ENCODE measurements at regions not wholly inside any gene's neighbourhood (a gene's known extent, or its start where the extent isn't known, plus 50 kb on each side); places are given as distances from the start of the nearest gene placed in this dataset.

GRCh38 chr6:137739544-137739943, 127.5 kb upstream of the TNFAIP3 start:
- H3K79me2 ChIP-seq (ENCODE audit: control insufficient read depth, insufficient read depth, low read length): no peaks in the 10 kb centered on the region
- ChIA-PET POLR2A (no interaction called here), CTCF (no interaction called here)
- no peak overlapping the region for H3K9ac ChIP-seq (ENCODE audit: low read length)
- WGBS (ENCODE audit: insufficient coverage): 96% methylated on average over 5 of the region's 5 CpGs
- H2AFZ ChIP-seq (ENCODE audit: insufficient read depth, low read depth, low read length, poor library complexity, severe bottlenecking): no peak overlapping the region
- TF ChIP-seq EZH2 (IDR thresholded peaks at IDR 0.05; ENCODE audit: borderline replicate concordance, insufficient read depth, low read depth, low read length, poor library complexity, severe bottlenecking) (no peak), CTCF (IDR thresholded peaks at IDR 0.05) (no peak)
- H3K4me3 Mint-ChIP-seq: no peak overlapping the region
- intact Hi-C loops (cut with micrococcal nuclease): no loop called here
- ATAC-seq (ENCODE audit: low read depth): no peak
- no peaks in the 10 kb centered on the region for H3K36me3 ChIP-seq (replicated peaks in 1 of 2; ENCODE audit: control extremely low read depth in 1 of 2, control insufficient read depth in 1 of 2, extremely low read depth in 1 of 2, insufficient read depth in 2 of 2, low read length in 1 of 2)
- no peak overlapping the region for H3K27ac ChIP-seq (ENCODE audit: low read length in 2 of 2)
- no peaks in the 10 kb centered on the region for H3K27me3 ChIP-seq (replicated peaks in 1 of 4; ENCODE audit: control extremely low read depth in 1 of 4, control insufficient read depth in 3 of 4, insufficient read depth in 4 of 4, low read length in 3 of 4)
- H3K9me3 ChIP-seq (ENCODE audit: control extremely low read depth in 1 of 3, control insufficient read depth in 2 of 3, insufficient read depth in 1 of 3, low read length in 2 of 3): no peaks in the 10 kb centered on the region
- no peak overlapping the region for H3K4me3 ChIP-seq (ENCODE audit: control extremely low read depth in 1 of 5, extremely low read depth in 1 of 5, insufficient read depth in 1 of 5, low read depth in 2 of 5, low read length in 4 of 5)
- no peaks in the 10 kb centered on the region for H4K20me1 ChIP-seq (ENCODE audit: control insufficient read depth, insufficient read depth, low read length, poor library complexity, severe bottlenecking)
- H3K4me2 ChIP-seq (replicated peaks; ENCODE audit: low read depth, low read length, poor library complexity, severe bottlenecking): no peak overlapping the region
- H3K27ac Mint-ChIP-seq: no peak overlapping the region
- DNase-seq: no peak
- H3K4me1 ChIP-seq (ENCODE audit: control insufficient read depth in 2 of 2, insufficient read depth in 2 of 2, low read length in 2 of 2): peaks cover 7 to 9% of the 10 kb centered on the region in 2 donors
- no peaks in the 10 kb centered on the region for H3K9me3 Mint-ChIP-seq (ENCODE audit: insufficient read depth)
- no peaks in the 10 kb centered on the region for H3K27me3 Mint-ChIP-seq
- H3K4me1 Mint-ChIP-seq: peaks cover 18% of the 10 kb centered on the region

GRCh38 chr6:137740091-137740755, 126.8 kb upstream of the TNFAIP3 start:
- ATAC-seq (ENCODE audit: low read depth) (no peak), DNase-seq (no peak)
- intact Hi-C loops (cut with micrococcal nuclease): no loop called here
- CTCF ChIA-PET: interaction anchor here (1.0 kb wide), 1 partner anchor 79 kb away, joined by 3 read pairs; no protein-coding TSS in a partner anchor
- Mint-ChIP-seq H3K27me3 (no peaks in the 10 kb centered on the region), H3K27ac (no peak overlapping the region), H3K4me1 (peaks cover 25% of the 10 kb centered on the region), H3K9me3 (ENCODE audit: insufficient read depth) (no peaks in the 10 kb centered on the region), H3K4me3 (no peak overlapping the region)
- Histone ChIP-seq H3K4me3 (ENCODE audit: control extremely low read depth in 1 of 5, extremely low read depth in 1 of 5, insufficient read depth in 1 of 5, low read depth in 2 of 5, low read length in 4 of 5) (no peak overlapping the region), H3K4me1 (ENCODE audit: control insufficient read depth in 2 of 2, insufficient read depth in 2 of 2, low read length in 2 of 2) (peaks cover 13 to 14% of the 10 kb centered on the region in 2 donors), H3K9ac (ENCODE audit: low read length) (no peak overlapping the region), H3K79me2 (ENCODE audit: control insufficient read depth, insufficient read depth, low read length) (no peaks in the 10 kb centered on the region), H3K27me3 (replicated peaks in 1 of 4; ENCODE audit: control extremely low read depth in 1 of 4, control insufficient read depth in 3 of 4, insufficient read depth in 4 of 4, low read length in 3 of 4) (no peaks in the 10 kb centered on the region), H3K27ac (ENCODE audit: low read length in 2 of 2) (no peak overlapping the region), H3K36me3 (replicated peaks in 1 of 2; ENCODE audit: control extremely low read depth in 1 of 2, control insufficient read depth in 1 of 2, extremely low read depth in 1 of 2, insufficient read depth in 2 of 2, low read length in 1 of 2) (no peaks in the 10 kb centered on the region), H3K4me2 (replicated peaks; ENCODE audit: low read depth, low read length, poor library complexity, severe bottlenecking) (no peak overlapping the region), H4K20me1 (ENCODE audit: control insufficient read depth, insufficient read depth, low read length, poor library complexity, severe bottlenecking) (no peaks in the 10 kb centered on the region), H2AFZ (ENCODE audit: insufficient read depth, low read depth, low read length, poor library complexity, severe bottlenecking) (no peak overlapping the region), H3K9me3 (ENCODE audit: control extremely low read depth in 1 of 3, control insufficient read depth in 2 of 3, insufficient read depth in 1 of 3, low read length in 2 of 3) (no peaks in the 10 kb centered on the region)
- WGBS (ENCODE audit: insufficient coverage): 89% methylated on average over 5 of the region's 7 CpGs
- POLR2A ChIA-PET: no interaction called here
- TF ChIP-seq EZH2 (IDR thresholded peaks at IDR 0.05; ENCODE audit: borderline replicate concordance, insufficient read depth, low read depth, low read length, poor library complexity, severe bottlenecking) (no peak), CTCF (IDR thresholded peaks at IDR 0.05) (no peak)
